Liver (tissue), 3 donors: ENCODE measurements at regions not wholly inside any gene's neighbourhood (a gene's known extent, or its start where the extent isn't known, plus 50 kb on each side); places are given as distances from the start of the nearest gene placed in this dataset.

ENCODE experiments used
- CTCF ChIP-seq: fragments of 150-350 bp; IDR thresholded peaks from 2 replicates; pipeline ENCODE4 v1.5.1; 2017; ENCODE audit warnings: improper control_type of control experiment, low read depth, low read length; ENCODE audit not compliant: missing input control
- GABPA ChIP-seq, 2 donors: IDR thresholded peaks in 1 of 2; conservative IDR thresholded peaks in 1 of 2; 2 replicates each; pipeline ENCODE4 v1.6.1; 2016; ENCODE audit warnings: antibody characterized with exemption in 2 of 2, mild to moderate bottlenecking in 1 of 2, moderate library complexity in 1 of 2
- RAD21 ChIP-seq, 2 donors: IDR thresholded peaks; 2 replicates each; pipeline ENCODE4 v1.6.1; 2016; ENCODE audit warnings: antibody characterized with exemption in 2 of 2, mild to moderate bottlenecking in 2 of 2
- REST ChIP-seq: IDR thresholded peaks from 2 replicates; pipeline ENCODE4 v1.6.1; 2016; ENCODE audit warnings: antibody characterized with exemption, mild to moderate bottlenecking
- RXRA ChIP-seq, 2 donors: IDR thresholded peaks; 2 replicates each; pipeline ENCODE4 v1.6.1; 2017 to 2018; ENCODE audit warnings: antibody characterized with exemption in 2 of 2, mild to moderate bottlenecking in 1 of 2
- YY1 ChIP-seq: IDR thresholded peaks from 2 replicates; pipeline ENCODE4 v1.6.1; 2016; ENCODE audit warnings: antibody characterized with exemption, mild to moderate bottlenecking
- TF ChIP-seq, protein P1 (sequence below): IDR thresholded peaks from 2 replicates; pipeline ENCODE4 v1.6.1; 2016; ENCODE audit warnings: antibody characterized with exemption
- donor health status: healthy.
- donor health status: healthy.

DNA sequence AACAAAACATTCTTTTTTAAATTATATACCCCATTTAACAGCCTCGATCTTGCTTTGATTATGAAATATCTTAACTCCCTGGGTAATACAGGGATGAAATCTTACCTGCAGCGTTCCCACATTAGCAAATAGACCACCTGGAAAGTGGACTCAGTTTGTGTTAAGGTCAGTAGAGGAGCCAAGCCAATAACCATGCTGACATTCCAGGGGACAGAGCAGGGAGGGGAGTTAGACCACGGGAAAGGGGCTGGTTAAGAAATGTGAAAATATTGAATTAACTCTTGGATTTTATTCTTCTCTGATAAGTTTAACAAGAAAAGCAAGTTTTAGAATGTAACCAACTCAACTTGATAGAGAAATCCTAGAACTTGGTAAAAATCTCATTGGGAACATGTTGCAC is 144.9 kb upstream of the CLEC14A start:
- no peak for TF ChIP-seq CTCF
- TF ChIP-seq, protein P1, sequence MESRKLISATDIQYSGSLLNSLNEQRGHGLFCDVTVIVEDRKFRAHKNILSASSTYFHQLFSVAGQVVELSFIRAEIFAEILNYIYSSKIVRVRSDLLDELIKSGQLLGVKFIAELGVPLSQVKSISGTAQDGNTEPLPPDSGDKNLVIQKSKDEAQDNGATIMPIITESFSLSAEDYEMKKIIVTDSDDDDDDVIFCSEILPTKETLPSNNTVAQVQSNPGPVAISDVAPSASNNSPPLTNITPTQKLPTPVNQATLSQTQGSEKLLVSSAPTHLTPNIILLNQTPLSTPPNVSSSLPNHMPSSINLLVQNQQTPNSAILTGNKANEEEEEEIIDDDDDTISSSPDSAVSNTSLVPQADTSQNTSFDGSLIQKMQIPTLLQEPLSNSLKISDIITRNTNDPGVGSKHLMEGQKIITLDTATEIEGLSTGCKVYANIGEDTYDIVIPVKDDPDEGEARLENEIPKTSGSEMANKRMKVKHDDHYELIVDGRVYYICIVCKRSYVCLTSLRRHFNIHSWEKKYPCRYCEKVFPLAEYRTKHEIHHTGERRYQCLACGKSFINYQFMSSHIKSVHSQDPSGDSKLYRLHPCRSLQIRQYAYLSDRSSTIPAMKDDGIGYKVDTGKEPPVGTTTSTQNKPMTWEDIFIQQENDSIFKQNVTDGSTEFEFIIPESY, result no peak
- TF ChIP-seq RAD21 (IDR thresholded peaks at IDR 0.05), result no peak
- no peak for TF ChIP-seq GABPA (IDR thresholded peaks at IDR 0.05 in 1 of 2, conservative IDR thresholded peaks at IDR 0.05 in 1 of 2)
- TF ChIP-seq RXRA (IDR thresholded peaks at IDR 0.05), result no peak
- TF ChIP-seq YY1, result no peak
- TF ChIP-seq REST, result no peak
